ENCODE measurements at regions not wholly inside any gene's neighbourhood (a gene's known extent, or its start where the extent isn't known, plus 50 kb on each side); places are given as distances from the start of the nearest gene placed in this dataset.

DNA sequence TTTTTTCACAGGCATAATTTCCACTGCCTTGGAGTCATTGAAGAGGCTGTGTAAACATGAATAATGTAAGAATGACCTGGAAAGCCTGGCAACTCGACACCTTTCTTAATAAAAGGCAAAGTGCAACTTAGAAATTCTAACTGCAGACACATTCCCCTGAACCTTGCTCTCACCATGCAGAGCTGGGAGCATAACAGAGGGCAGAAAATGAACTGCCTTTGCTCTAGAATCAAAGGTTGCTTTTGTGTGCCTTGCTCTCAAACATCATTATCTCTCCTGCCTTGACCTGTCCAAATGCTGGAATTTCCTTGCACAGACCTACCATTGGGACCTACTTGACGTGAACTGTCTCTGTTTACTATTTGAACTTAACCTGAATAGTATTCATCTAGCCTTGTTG, 462.0 kb upstream of the ZNF462 start:
- H2AFZ ChIP-seq (ENCODE audit: low read depth, low read length) = no peak overlapping the region
- no peak overlapping the region for H3K4me3 ChIP-seq (ENCODE audit: low read length)
- H3K9me2 ChIP-seq (ENCODE audit: insufficient read depth, low read length) = no peaks in the 10 kb centered on the region
- H4K20me1 ChIP-seq (ENCODE audit: insufficient read depth) = no peaks in the 10 kb centered on the region
- H3K27me3 ChIP-seq (ENCODE audit: insufficient read depth, low read depth, low read length) = no peaks in the 10 kb centered on the region
- H3K4me2 ChIP-seq (ENCODE audit: low read length) = no peak overlapping the region
- no peak for TF ChIP-seq EZH2 (IDR thresholded peaks at IDR 0.05; ENCODE audit: borderline replicate concordance, insufficient read depth, low read length, poor library complexity, severe bottlenecking)
- TF ChIP-seq RAD21 (conservative IDR thresholded peaks at IDR 0.05) = no peak
- no peak for TF ChIP-seq SMC3 (conservative IDR thresholded peaks at IDR 0.05; ENCODE audit: poor library complexity)
- TF ChIP-seq, protein P1, sequence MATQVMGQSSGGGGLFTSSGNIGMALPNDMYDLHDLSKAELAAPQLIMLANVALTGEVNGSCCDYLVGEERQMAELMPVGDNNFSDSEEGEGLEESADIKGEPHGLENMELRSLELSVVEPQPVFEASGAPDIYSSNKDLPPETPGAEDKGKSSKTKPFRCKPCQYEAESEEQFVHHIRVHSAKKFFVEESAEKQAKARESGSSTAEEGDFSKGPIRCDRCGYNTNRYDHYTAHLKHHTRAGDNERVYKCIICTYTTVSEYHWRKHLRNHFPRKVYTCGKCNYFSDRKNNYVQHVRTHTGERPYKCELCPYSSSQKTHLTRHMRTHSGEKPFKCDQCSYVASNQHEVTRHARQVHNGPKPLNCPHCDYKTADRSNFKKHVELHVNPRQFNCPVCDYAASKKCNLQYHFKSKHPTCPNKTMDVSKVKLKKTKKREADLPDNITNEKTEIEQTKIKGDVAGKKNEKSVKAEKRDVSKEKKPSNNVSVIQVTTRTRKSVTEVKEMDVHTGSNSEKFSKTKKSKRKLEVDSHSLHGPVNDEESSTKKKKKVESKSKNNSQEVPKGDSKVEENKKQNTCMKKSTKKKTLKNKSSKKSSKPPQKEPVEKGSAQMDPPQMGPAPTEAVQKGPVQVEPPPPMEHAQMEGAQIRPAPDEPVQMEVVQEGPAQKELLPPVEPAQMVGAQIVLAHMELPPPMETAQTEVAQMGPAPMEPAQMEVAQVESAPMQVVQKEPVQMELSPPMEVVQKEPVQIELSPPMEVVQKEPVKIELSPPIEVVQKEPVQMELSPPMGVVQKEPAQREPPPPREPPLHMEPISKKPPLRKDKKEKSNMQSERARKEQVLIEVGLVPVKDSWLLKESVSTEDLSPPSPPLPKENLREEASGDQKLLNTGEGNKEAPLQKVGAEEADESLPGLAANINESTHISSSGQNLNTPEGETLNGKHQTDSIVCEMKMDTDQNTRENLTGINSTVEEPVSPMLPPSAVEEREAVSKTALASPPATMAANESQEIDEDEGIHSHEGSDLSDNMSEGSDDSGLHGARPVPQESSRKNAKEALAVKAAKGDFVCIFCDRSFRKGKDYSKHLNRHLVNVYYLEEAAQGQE (IDR thresholded peaks at IDR 0.05; ENCODE audit: borderline replicate concordance) = no peak
- TF ChIP-seq POLR2AphosphoS5 (IDR thresholded peaks at IDR 0.05) = no peak
- TF ChIP-seq MXI1 (conservative IDR thresholded peaks at IDR 0.05; ENCODE audit: poor library complexity, severe bottlenecking) = no peak
- no peak for TF ChIP-seq EP300 (conservative IDR thresholded peaks at IDR 0.05; ENCODE audit: poor library complexity, severe bottlenecking)
- TF ChIP-seq TAF1 (IDR thresholded peaks at IDR 0.05; ENCODE audit: low read depth) = no peak
- TF ChIP-seq, protein P2, sequence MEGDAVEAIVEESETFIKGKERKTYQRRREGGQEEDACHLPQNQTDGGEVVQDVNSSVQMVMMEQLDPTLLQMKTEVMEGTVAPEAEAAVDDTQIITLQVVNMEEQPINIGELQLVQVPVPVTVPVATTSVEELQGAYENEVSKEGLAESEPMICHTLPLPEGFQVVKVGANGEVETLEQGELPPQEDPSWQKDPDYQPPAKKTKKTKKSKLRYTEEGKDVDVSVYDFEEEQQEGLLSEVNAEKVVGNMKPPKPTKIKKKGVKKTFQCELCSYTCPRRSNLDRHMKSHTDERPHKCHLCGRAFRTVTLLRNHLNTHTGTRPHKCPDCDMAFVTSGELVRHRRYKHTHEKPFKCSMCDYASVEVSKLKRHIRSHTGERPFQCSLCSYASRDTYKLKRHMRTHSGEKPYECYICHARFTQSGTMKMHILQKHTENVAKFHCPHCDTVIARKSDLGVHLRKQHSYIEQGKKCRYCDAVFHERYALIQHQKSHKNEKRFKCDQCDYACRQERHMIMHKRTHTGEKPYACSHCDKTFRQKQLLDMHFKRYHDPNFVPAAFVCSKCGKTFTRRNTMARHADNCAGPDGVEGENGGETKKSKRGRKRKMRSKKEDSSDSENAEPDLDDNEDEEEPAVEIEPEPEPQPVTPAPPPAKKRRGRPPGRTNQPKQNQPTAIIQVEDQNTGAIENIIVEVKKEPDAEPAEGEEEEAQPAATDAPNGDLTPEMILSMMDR (IDR thresholded peaks at IDR 0.05; ENCODE audit: poor library complexity, severe bottlenecking) = no peak
- no peak overlapping the region for H3K27ac ChIP-seq (ENCODE audit: low read length)
- H3K9ac ChIP-seq (ENCODE audit: low read length) = no peak overlapping the region
- no peaks in the 10 kb centered on the region for H3F3A ChIP-seq (ENCODE audit: insufficient read depth, low read length, poor library complexity, severe bottlenecking)
- no peaks in the 10 kb centered on the region for H3K36me3 ChIP-seq (ENCODE audit: insufficient read depth, low read length)
- H3K79me2 ChIP-seq (replicated peaks; ENCODE audit: insufficient read depth, low read length) = no peaks in the 10 kb centered on the region
- H3K9me3 ChIP-seq (ENCODE audit: low read length) = no peaks in the 10 kb centered on the region

DNA sequence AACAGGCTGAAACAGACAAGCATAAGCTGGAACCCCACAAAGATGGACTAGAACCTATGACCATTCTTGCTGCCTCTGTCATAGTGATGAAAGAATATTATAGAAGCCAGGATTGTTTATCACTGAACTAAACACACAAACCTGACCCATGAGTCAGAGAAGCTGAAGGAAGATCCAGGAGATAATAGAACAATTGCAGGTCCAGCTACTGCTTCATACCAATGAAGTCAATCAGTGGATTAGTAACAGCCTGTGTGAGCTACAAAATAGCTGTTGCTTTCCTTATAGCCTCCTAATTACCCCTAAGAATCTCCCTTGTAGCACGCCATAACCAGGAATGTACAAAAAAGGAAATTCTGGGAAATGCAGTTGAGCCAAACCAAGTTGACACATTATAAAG, 459.9 kb upstream of the ZNF462 start:
- H2AFZ ChIP-seq (ENCODE audit: low read depth, low read length) = no peak overlapping the region
- no peaks in the 10 kb centered on the region for H3K9me2 ChIP-seq (ENCODE audit: insufficient read depth, low read length)
- H3K27ac ChIP-seq (ENCODE audit: low read length) = no peak overlapping the region
- H3K36me3 ChIP-seq (ENCODE audit: insufficient read depth, low read length) = no peaks in the 10 kb centered on the region
- H3K4me2 ChIP-seq (ENCODE audit: low read length) = no peak overlapping the region
- H3K27me3 ChIP-seq (ENCODE audit: insufficient read depth, low read depth, low read length) = no peaks in the 10 kb centered on the region
- no peak overlapping the region for H3K4me3 ChIP-seq (ENCODE audit: low read length)
- no peaks in the 10 kb centered on the region for H3K9me3 ChIP-seq (ENCODE audit: low read length)
- H4K20me1 ChIP-seq (ENCODE audit: insufficient read depth) = no peaks in the 10 kb centered on the region
- H3F3A ChIP-seq (ENCODE audit: insufficient read depth, low read length, poor library complexity, severe bottlenecking) = no peaks in the 10 kb centered on the region
- no peak for TF ChIP-seq POLR2AphosphoS5 (IDR thresholded peaks at IDR 0.05)
- no peak for TF ChIP-seq EP300 (conservative IDR thresholded peaks at IDR 0.05; ENCODE audit: poor library complexity, severe bottlenecking)
- TF ChIP-seq, protein P1 (IDR thresholded peaks at IDR 0.05; ENCODE audit: borderline replicate concordance) = no peak
- H3K79me2 ChIP-seq (replicated peaks; ENCODE audit: insufficient read depth, low read length) = no peaks in the 10 kb centered on the region
- no peak overlapping the region for H3K9ac ChIP-seq (ENCODE audit: low read length)

All from neural cell (in vitro differentiated cells).